Body of pancreas (tissue), 4 donors: ENCODE measurements at regions not wholly inside any gene's neighbourhood (a gene's known extent, or its start where the extent isn't known, plus 50 kb on each side); places are given as distances from the start of the nearest gene placed in this dataset.

Experiments used
- POLR2A ChIP-seq, 3 donors: fragments of 450-650 bp; IDR thresholded peaks; one replicate each; pipeline ENCODE4 v1.6.1; 2016; ENCODE audit warnings: antibody characterized with exemption in 3 of 3, mild to moderate bottlenecking in 2 of 3
- TF ChIP-seq, protein P1 (sequence below), 7 experiments: fragments of 450-650 bp in 4 of 7; fragments of 200-600 bp in 3 of 7; sonication (generic) in 3 of 7; IDR thresholded peaks; one replicate each; pipeline ENCODE4 v1.5.1; 2016 to 2019; ENCODE audit warnings: antibody characterized with exemption in 7 of 7

DNA sequence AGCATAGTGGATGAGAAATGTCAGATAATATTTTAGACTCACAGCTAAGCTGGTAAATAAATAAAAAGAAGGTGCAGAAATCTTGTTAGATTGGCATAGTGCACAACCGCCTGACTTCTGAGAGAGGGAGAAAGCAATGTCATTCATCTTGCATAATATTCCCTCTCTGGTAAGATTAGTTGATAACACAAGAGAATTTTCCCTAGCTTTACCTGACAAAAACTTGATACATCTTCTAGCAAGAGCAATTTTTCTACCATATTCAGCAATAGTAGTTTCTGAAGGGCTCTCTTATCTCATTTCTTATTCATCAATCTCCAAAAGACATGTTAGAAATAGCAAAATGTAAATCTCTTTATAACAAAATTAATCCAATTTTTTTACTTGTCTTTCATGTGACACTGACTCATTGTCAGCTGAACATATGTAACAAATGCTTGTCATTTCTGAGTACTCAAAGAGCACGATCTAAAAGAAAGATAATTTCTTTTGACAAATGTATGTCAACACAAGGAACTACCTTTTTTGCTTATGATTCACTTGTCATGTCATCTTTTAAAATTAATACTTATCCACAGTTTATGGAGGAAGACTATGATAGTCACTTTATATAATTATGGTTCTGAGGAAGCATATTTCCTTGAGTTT lies 240.0 kb downstream of the ARAP2 start:
- TF ChIP-seq, protein P1, sequence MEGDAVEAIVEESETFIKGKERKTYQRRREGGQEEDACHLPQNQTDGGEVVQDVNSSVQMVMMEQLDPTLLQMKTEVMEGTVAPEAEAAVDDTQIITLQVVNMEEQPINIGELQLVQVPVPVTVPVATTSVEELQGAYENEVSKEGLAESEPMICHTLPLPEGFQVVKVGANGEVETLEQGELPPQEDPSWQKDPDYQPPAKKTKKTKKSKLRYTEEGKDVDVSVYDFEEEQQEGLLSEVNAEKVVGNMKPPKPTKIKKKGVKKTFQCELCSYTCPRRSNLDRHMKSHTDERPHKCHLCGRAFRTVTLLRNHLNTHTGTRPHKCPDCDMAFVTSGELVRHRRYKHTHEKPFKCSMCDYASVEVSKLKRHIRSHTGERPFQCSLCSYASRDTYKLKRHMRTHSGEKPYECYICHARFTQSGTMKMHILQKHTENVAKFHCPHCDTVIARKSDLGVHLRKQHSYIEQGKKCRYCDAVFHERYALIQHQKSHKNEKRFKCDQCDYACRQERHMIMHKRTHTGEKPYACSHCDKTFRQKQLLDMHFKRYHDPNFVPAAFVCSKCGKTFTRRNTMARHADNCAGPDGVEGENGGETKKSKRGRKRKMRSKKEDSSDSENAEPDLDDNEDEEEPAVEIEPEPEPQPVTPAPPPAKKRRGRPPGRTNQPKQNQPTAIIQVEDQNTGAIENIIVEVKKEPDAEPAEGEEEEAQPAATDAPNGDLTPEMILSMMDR (IDR thresholded peaks at IDR 0.05): no peak
- TF ChIP-seq POLR2A (IDR thresholded peaks at IDR 0.05): no peak
